ENCODE measurements at regions not wholly inside any gene's neighbourhood (a gene's known extent, or its start where the extent isn't known, plus 50 kb on each side); places are given as distances from the start of the nearest gene placed in this dataset.

DNA sequence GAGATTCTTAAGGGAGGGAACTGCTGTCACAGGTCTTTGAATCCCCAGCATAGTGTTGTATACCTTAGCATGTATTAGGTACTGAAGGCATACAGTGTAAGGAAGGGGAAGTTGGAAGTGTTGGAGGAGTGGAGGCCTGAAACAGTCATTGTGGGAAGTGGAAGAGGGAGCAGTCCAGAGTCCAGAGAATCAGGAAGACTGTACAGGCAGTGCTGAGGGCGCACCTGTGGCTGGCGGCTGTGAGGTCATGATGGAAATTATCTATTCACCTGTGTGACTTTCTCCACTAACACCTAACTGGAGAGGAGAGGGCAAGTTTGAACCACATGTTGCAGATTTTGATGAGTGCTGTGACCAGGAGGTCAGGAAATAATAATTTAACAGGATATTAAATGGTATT, 119.7 kb upstream of the NIPBL start:
- DNase-seq (ENCODE audit: low spot score in 2 of 2) = no peak
- Histone ChIP-seq H3K4me3 (no peak overlapping the region), H3K27ac (no peak overlapping the region), H3K27me3 (no peaks in the 10 kb centered on the region), H3K4me1 (no peaks in the 10 kb centered on the region), H3K36me3 (no peaks in the 10 kb centered on the region), H3K9me3 (no peaks in the 10 kb centered on the region)
- TF ChIP-seq, protein P1, sequence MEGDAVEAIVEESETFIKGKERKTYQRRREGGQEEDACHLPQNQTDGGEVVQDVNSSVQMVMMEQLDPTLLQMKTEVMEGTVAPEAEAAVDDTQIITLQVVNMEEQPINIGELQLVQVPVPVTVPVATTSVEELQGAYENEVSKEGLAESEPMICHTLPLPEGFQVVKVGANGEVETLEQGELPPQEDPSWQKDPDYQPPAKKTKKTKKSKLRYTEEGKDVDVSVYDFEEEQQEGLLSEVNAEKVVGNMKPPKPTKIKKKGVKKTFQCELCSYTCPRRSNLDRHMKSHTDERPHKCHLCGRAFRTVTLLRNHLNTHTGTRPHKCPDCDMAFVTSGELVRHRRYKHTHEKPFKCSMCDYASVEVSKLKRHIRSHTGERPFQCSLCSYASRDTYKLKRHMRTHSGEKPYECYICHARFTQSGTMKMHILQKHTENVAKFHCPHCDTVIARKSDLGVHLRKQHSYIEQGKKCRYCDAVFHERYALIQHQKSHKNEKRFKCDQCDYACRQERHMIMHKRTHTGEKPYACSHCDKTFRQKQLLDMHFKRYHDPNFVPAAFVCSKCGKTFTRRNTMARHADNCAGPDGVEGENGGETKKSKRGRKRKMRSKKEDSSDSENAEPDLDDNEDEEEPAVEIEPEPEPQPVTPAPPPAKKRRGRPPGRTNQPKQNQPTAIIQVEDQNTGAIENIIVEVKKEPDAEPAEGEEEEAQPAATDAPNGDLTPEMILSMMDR (IDR thresholded peaks at IDR 0.05) = no peak
- TF ChIP-seq POLR2A (IDR thresholded peaks at IDR 0.05) = no peak
- no peak for TF ChIP-seq EP300 (IDR thresholded peaks at IDR 0.05)
- no peak for TF ChIP-seq POLR2AphosphoS5 (IDR thresholded peaks at IDR 0.05)
- WGBS = 98% methylated on average over 2 of the region's 2 CpGs

DNA sequence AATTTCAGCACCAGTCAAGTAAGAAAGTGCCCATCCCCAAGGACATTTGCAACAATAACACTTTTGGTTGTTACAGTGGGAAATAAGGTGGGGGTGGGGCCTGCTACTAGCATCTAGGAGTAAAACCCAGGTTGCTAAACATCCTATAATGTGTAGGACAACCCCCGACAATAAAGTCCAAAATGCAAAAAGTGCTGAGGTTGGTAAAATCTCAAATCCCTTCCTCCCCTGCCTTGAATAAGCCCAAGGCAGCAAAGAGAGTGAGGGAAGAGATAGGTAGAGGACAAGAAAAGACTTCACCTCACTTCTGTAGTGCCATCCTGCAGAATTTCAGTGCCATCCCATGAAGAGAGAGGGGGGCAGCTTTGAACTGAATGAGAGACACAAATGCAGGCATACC, 117.5 kb upstream of the NIPBL start:
- WGBS = 85% methylated on average over 1 of the region's 1 CpG
- Histone ChIP-seq H3K36me3 (no peaks in the 10 kb centered on the region), H3K9me3 (no peaks in the 10 kb centered on the region), H3K27me3 (no peaks in the 10 kb centered on the region), H3K27ac (no peak overlapping the region), H3K4me3 (no peak overlapping the region), H3K4me1 (no peaks in the 10 kb centered on the region)
- no peak for DNase-seq (ENCODE audit: low spot score in 2 of 2)
- TF ChIP-seq EP300 (IDR thresholded peaks at IDR 0.05) (no peak), POLR2A (IDR thresholded peaks at IDR 0.05) (no peak), POLR2AphosphoS5 (IDR thresholded peaks at IDR 0.05) (no peak)
- TF ChIP-seq, protein P1 (IDR thresholded peaks at IDR 0.05) = no peak

DNA sequence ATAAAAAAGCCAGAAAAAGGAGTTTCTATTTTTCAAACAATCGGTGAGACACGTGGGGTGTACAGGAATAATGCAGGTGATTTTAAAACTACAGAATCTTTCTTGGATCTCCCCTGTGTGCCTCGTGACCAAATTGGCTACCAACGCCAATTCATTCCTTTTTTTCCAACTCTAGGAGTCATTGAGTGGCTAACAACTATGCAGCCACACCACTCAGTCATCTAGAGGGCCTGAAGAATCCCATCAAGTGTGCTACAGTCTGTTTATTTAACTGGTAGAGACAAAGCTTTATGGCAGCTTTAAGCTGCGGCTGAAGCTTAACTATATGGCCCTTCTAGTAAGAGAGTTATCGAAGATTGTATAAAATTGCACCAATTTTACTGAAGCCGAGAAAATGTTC, 113.1 kb upstream of the NIPBL start:
- Histone ChIP-seq H3K4me3 (no peak overlapping the region), H3K27me3 (no peaks in the 10 kb centered on the region), H3K36me3 (no peaks in the 10 kb centered on the region), H3K9me3 (no peaks in the 10 kb centered on the region), H3K4me1 (no peaks in the 10 kb centered on the region), H3K27ac (no peak overlapping the region)
- 74% methylated on average over 7 of the region's 7 CpGs for WGBS
- no peak for DNase-seq (ENCODE audit: low spot score in 2 of 2)
- TF ChIP-seq POLR2AphosphoS5 (IDR thresholded peaks at IDR 0.05) = no peak
- no peak for TF ChIP-seq EP300 (IDR thresholded peaks at IDR 0.05)
- TF ChIP-seq, protein P1 (IDR thresholded peaks at IDR 0.05) = no peak
- no peak for TF ChIP-seq POLR2A (IDR thresholded peaks at IDR 0.05)

DNA sequence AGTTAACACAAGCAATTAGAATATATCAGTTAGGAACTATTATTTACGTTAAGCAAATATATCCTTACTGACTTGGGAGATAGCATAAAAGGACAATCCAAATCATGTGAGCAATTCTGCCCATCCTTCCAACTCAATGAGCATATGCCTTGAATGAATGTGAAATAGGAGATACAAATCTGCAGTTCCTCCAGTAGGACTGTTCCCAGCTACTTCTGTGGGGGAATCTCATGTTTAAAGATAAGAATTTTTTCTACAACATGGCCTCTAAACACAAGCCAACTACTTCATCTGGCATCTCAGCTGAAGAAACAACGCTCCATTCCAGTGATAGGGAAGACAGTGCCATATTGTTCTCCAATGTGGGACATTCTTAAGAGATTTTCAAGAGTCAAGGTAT, 110.7 kb upstream of the NIPBL start:
- no peak for TF ChIP-seq EP300 (IDR thresholded peaks at IDR 0.05)
- TF ChIP-seq, protein P1 (IDR thresholded peaks at IDR 0.05) = no peak
- no peak for TF ChIP-seq POLR2AphosphoS5 (IDR thresholded peaks at IDR 0.05)
- no peak for TF ChIP-seq POLR2A (IDR thresholded peaks at IDR 0.05)
- no peak for DNase-seq (ENCODE audit: low spot score in 2 of 2)
- Histone ChIP-seq H3K4me3 (no peak overlapping the region), H3K4me1 (no peaks in the 10 kb centered on the region), H3K27ac (no peak overlapping the region), H3K9me3 (no peaks in the 10 kb centered on the region), H3K27me3 (no peaks in the 10 kb centered on the region), H3K36me3 (no peaks in the 10 kb centered on the region)
- 94% methylated on average over 2 of the region's 2 CpGs for WGBS

DNA sequence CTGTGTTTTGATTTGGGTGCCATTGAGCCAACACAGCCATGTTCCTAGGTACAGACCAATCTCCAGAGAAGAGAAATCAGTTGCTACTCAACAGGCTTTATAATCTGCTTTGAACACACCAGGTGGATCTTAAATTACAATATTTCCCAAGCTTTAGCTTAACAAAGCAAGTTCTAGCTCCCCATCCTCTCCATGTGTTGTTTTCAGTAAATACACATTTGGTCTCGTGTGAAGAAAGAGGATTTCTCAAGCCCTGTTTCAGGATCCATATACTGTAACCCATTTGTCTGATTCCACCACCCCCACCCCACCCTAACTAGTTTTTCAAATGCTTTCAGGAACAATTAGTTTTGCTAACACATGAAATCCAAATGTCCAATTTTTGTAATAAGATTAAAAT, 109.6 kb upstream of the NIPBL start:
- H3K27me3 ChIP-seq = no peaks in the 10 kb centered on the region
- H3K27ac ChIP-seq = no peak overlapping the region
- DNase-seq (ENCODE audit: low spot score in 2 of 2) = no peak
- TF ChIP-seq POLR2AphosphoS5 (IDR thresholded peaks at IDR 0.05) = no peak
- TF ChIP-seq, protein P1 (IDR thresholded peaks at IDR 0.05) = no peak
- no peaks in the 10 kb centered on the region for H3K4me1 ChIP-seq
- no peaks in the 10 kb centered on the region for H3K9me3 ChIP-seq
- no peak overlapping the region for H3K4me3 ChIP-seq
- 80% methylated on average over 1 of the region's 1 CpG for WGBS
- no peaks in the 10 kb centered on the region for H3K36me3 ChIP-seq
